ENCODE measurements at regions not wholly inside any gene's neighbourhood (a gene's known extent, or its start where the extent isn't known, plus 50 kb on each side); places are given as distances from the start of the nearest gene placed in this dataset.

DNA sequence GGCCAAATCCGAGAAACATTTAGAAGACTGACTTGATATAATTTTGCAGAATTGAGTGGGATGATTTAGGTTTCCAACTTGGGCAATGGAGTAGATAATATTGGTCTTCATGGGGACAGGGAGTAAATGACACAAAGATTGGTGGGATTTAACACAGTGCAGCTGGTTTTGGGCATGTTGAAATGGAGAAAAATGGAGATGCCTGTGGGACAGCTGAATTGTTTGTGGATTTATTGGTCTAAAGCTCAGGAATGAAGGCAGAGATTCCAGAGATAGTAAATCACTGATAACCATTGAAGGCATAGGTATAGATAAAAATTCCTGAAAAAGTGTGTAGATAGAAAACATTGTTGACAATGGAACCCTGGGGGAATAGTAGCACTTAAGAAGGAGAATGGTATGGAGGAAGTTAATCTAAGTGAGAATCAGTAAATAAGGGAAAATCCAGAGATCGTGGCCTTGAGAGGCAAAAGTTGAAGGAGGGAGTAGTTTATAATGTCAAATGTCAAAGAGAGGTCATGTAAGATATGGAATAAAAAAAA is 120.9 kb upstream of the ATP2B1 start:
- Mint-ChIP-seq H3K4me1 (peaks cover 21 to 22% of the 10 kb centered on the region in 2 experiments), H3K4me3 (no peak overlapping the region), H3K9me3 (no peaks in the 10 kb centered on the region), H3K36me3 (ENCODE audit: insufficient read depth in 1 of 3, low read depth in 3 of 3) (no peaks in the 10 kb centered on the region), H3K27ac (peak overlapping the region in 1 of 3 experiments; percentile 20; a peak in 1 of 7 replicates), H3K27me3 (ENCODE audit: low read depth) (no peaks in the 10 kb centered on the region)
- Histone ChIP-seq H3K18ac (ENCODE audit: insufficient read length, low read depth, low read length) (no peak overlapping the region), H3K14ac (ENCODE audit: insufficient read depth, low read length) (no peak overlapping the region), H4K5ac (ENCODE audit: insufficient read length, low read depth, low read length) (no peak overlapping the region), H3K79me1 (ENCODE audit: insufficient read depth, low read depth, low read length, poor library complexity, severe bottlenecking) (no peaks in the 10 kb centered on the region), H2BK12ac (ENCODE audit: insufficient read length, low read depth, low read length) (no peak overlapping the region), H3K27me3 (ENCODE audit: insufficient read depth, low read length) (no peaks in the 10 kb centered on the region), H4K91ac (ENCODE audit: insufficient read length, low read depth, low read length) (no peak overlapping the region), H3K56ac (ENCODE audit: insufficient read length, low read depth, low read length) (no peak overlapping the region), H2AK5ac (ENCODE audit: insufficient read length, low read length) (no peak overlapping the region), H3K9me3 (ENCODE audit: control insufficient read depth, low read depth, low read length) (no peaks in the 10 kb centered on the region), H2BK120ac (ENCODE audit: low read depth, low read length, poor library complexity, severe bottlenecking) (no peak overlapping the region), H3K23ac (ENCODE audit: insufficient read length, low read depth, low read length) (no peak overlapping the region), H3T11ph (ENCODE audit: low read length) (no peak overlapping the region), H3K27ac (ENCODE audit: insufficient read length, low read depth, low read length) (no peak overlapping the region), H3K4me1 (ENCODE audit: insufficient read depth, low read length) (0 out of 2 replicates have a peak, but pooled peaks cover 2% of the 10 kb centered on the region), H2BK15ac (ENCODE audit: low read depth, low read length) (no peak overlapping the region), H2BK20ac (ENCODE audit: low read depth, low read length, poor library complexity, severe bottlenecking) (no peak overlapping the region), H2BK5ac (ENCODE audit: insufficient read length, low read length) (no peak overlapping the region), H3K4ac (ENCODE audit: low read depth, low read length) (no peak overlapping the region), H2AFZ (ENCODE audit: low read length) (no peak overlapping the region), H3K9ac (ENCODE audit: extremely low read depth, insufficient read length, low read length) (no peak overlapping the region), H3K79me2 (ENCODE audit: insufficient read depth, low read length) (no peaks in the 10 kb centered on the region), H3K4me2 (ENCODE audit: insufficient read depth, insufficient read length, low read length) (no peak overlapping the region), H4K20me1 (ENCODE audit: control insufficient read depth, insufficient read depth, insufficient read length) (no peaks in the 10 kb centered on the region), H3K23me2 (ENCODE audit: insufficient read length, low read depth, low read length, poor library complexity, severe bottlenecking) (no peaks in the 10 kb centered on the region), H4K8ac (replicated peaks; ENCODE audit: insufficient read length, low read depth, low read length) (no peak overlapping the region)
- DNase-seq = no peak
- WGBS (ENCODE audit: extremely low coverage, insufficient read length, low lambda C conversion rate) = no CpG with 5 or more reads among the region's 2 CpGs
- TF ChIP-seq, protein P1, sequence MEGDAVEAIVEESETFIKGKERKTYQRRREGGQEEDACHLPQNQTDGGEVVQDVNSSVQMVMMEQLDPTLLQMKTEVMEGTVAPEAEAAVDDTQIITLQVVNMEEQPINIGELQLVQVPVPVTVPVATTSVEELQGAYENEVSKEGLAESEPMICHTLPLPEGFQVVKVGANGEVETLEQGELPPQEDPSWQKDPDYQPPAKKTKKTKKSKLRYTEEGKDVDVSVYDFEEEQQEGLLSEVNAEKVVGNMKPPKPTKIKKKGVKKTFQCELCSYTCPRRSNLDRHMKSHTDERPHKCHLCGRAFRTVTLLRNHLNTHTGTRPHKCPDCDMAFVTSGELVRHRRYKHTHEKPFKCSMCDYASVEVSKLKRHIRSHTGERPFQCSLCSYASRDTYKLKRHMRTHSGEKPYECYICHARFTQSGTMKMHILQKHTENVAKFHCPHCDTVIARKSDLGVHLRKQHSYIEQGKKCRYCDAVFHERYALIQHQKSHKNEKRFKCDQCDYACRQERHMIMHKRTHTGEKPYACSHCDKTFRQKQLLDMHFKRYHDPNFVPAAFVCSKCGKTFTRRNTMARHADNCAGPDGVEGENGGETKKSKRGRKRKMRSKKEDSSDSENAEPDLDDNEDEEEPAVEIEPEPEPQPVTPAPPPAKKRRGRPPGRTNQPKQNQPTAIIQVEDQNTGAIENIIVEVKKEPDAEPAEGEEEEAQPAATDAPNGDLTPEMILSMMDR (conservative IDR thresholded peaks at IDR 0.05) = no peak

All from H9 (cell line).